ENCODE measurements at regions not wholly inside any gene's neighbourhood (a gene's known extent, or its start where the extent isn't known, plus 50 kb on each side); places are given as distances from the start of the nearest gene placed in this dataset.

- no peak for DNase-seq
Measured at GRCh38 chr4:11182586-11183355, 245.9 kb downstream of the HS3ST1 start.

- DNase-seq: no peak
Measured at GRCh38 chr4:11182031-11182430, 246.7 kb downstream of the HS3ST1 start.

GRCh38 chr4:11179796-11180195, 248.9 kb downstream of the HS3ST1 start:
- no peak for DNase-seq

- no peak for DNase-seq
Measured at GRCh38 chr4:11178433-11178832, 250.3 kb downstream of the HS3ST1 start.

DNA sequence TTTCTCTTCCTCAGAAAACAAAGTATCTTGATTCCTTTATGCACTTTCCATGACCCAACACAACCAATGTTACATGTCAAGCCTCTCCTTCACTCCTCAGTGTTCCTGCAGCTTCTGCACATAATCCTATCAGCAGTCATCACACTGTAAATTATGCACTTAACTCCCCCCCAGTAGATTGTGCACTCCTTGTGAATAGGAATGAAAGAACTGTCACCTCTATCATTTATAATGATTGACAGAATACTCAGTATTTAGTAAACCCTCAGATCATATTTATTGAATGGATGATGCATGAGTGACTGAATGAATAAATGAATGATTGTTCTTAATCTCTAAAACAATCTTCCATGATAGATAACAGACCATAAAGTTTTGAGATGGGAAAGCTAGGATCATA, 253.3 kb downstream of the HS3ST1 start:
- DNase-seq: no peak

DNA sequence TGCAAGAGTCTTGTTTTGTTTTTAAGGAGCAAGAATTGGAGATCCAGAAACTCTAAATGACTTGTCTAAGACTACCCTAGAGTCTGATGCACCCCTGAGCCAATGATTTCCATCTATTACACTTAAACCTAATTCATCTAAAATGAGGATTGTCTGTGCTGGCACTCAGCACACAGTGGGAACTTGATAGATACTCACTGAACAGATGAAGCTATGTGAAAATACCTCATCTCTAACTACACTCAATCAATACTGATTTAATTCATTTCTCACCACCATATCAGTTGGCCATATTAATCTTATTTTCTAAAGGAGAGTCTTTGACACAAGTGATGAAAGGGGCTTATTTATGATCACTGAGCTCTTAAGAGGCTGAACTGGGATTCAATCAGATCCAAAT, 262.1 kb downstream of the HS3ST1 start:
- no peak for DNase-seq

DNA sequence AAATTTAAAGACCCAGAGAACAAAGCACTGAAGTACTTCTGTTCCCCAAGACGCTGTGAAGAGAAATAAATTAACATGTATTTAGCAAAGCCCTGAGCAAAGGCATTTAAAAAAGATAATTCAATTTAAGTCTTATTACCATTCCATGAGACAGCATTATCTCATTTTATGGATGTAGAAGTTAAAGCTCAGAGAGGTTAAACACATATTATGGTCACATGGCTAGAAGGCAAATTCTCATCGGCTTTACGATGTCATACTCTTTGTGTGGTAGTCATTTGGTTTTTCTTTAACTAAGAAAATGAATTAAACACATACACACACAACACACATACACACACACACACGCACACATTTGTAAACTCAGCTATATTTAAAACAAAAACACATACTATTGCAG, 262.7 kb downstream of the HS3ST1 start:
- no peak for DNase-seq

- DNase-seq: no peak
Measured at GRCh38 chr4:11165052-11165451, 263.6 kb downstream of the HS3ST1 start.

- DNase-seq: no peak
Measured at GRCh38 chr4:11160288-11160687, 268.4 kb downstream of the HS3ST1 start.

GRCh38 chr4:11158971-11159370, 269.7 kb downstream of the HS3ST1 start:
- no peak for DNase-seq

- no peak for DNase-seq
Measured at GRCh38 chr4:11155208-11155867, 273.4 kb downstream of the HS3ST1 start.

DNA sequence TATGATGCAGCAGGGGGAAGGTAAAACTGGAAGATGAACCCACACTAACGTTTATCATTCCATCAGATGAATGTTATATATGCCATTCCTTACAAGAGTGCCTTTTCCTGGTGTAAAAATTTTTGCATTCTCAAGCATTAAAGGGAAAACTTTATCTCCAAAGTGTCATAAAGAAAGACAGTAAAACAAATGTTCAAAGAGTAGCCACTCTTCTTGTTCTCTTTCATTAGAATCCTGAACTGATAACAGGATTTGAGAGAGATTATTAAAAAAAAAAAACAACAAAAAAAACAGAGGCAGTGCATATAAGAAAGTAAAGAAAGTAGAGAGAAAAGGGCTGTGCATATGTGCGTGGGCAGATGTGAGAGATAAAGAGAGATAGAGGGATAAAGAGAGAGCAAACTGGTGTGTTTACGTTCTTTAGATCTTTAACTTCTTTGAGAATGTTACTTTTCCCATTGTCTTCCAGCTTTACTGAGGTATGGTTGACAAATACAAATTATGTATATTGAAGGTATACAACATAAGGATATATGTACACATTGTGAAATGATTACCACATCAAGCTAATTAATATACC, 275.4 kb downstream of the HS3ST1 start:
- DNase-seq: no peak

DNA sequence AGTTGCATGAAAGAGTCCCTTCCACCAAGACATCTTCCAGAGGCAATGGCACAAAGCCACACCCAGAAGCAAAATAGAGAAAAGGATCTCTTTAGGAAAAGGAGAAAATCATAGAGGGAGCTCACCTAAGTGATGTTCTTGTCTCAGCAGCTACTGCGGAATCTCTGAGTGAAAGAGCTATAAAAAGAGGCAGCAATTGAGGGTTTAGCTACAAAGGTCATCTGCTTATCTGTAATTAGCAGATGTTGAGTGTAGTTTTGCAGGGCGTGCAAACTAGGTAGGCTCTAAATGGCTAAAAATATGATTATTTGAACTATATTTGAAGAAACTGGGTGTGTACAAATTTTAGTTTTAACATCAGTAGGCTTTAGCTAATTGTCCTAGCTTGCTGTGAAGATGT, 276.0 kb downstream of the HS3ST1 start:
- DNase-seq: no peak

- DNase-seq: no peak
Measured at GRCh38 chr4:11151500-11151899, 277.2 kb downstream of the HS3ST1 start.

GRCh38 chr4:11149612-11150259, 279.0 kb downstream of the HS3ST1 start:
- DNase-seq: no peak

- DNase-seq: no peak
Measured at GRCh38 chr4:11139871-11140270, 288.8 kb downstream of the HS3ST1 start.

DNA sequence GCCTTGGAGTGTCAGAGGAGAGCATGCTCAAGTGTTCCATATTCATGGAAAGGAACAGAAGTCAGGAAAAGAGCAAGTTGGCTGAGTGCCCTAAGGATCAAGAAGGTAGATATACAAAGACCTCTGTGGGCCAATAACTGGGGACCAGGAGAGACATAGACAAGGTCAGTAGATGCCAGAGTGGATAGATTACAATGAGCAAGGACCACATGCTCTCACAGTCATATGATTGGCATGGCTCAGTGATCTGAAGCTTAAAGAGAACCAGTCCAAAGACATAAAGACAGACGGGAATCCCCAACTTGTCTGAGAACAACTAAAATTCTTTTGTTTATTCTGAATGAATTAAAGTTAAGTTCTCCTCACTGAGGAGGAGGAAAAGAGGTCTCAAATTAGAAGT, 289.7 kb downstream of the HS3ST1 start:
- no peak for DNase-seq

DNA sequence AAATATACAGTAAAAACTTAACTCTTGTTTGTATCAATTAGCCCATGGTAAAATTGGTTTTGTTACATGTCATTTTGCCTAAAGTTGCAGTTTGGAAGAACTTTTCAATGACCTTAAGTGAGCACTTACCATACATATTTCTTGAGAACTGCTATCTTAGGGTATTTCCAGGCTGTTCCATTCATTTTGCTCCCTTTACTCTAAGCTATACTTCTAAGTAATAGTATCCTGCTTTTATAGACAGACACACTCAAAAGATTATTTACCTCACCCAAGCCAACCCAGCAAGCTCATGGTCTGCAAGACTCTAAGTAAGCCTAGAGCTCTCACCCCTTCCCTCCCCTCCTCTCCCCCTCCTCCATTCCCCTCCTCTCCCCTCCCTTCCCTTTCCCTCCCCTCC, 294.0 kb downstream of the HS3ST1 start:
- no peak for DNase-seq

DNA sequence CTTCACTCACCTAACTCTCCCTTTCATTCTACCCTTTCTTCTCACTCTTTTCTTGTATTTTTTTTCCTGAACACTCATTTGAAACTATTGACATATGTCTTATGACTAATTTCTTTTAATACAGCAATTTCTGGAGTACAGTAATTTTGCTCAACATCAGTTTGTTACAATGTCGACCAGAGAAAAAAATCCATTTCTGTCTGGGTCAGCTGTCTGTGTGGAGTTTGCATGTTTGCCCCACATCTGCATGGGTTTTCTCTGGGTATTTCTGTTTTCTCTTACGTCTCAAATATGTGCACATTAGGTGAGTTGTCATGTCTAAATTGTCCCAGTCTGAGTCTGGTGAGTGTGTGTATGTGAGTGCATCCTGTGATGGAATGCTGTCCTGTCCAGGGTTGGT, 294.8 kb downstream of the HS3ST1 start:
- no peak for DNase-seq

GRCh38 chr4:11132478-11132877, 296.2 kb downstream of the HS3ST1 start:
- no peak for DNase-seq

DNA sequence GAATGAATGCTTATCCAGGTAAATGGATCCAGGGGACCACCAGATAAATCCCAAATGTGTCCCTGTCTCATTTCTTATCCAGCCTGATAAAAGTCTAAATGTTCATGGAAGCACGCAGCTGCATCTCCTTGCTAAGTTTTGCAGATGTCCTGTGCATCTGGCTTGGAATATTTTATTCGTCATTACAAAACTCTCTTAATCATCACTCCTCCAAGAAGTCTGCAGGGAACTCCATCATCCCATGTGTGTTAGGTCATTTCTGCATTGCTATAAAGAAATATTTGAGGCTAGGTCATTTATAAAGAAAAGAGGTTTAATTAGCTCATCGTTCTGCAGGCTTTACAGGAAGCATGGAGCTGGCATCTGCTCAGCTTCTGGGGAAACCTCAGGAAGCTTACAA, 297.2 kb downstream of the HS3ST1 start:
- no peak for DNase-seq

DNA sequence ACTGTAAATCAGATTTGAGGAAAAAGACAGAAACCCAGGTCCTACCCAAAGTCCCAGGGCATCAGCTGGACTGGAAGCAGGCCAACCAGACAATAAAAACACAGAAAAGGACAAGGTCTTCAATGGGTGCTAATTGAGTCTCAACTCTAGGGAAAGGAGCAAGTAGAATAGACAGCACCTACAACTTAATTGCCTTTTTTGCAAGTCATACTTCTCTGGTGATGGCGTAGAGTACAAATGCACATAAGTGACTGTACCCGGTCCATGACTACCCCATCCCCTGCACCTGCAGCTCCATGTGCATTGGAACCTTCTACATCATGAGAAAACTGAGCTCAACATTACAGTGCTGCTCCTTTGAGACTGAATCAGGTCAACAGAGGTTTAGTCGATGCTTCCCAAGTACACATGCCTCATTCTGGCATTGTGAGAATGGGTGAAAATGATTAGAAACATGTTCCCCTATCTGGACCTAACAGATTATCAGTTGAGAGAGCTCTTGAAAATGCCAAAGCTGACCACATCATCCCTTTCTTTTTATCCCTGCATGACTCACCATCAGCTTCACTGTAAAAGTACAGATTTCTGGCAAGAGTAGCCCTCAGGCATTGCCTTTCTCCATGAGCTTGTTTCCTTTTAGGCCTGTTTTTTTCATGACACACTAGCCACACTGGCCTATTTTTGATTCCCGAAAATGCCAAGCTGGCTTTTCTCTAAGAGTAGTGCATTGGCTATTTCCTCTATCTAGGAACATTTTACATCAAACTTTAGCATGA, 298.3 kb downstream of the HS3ST1 start:
- DNase-seq: no peak

GRCh38 chr4:11120435-11120834, 308.3 kb downstream of the HS3ST1 start:
- no peak for DNase-seq

Data from NCI-H1105 (cell line).